H1 (cell line): ENCODE measurements at regions not wholly inside any gene's neighbourhood (a gene's known extent, or its start where the extent isn't known, plus 50 kb on each side); places are given as distances from the start of the nearest gene placed in this dataset.

ENCODE experiments used
- CTCF ChIA-PET: fragments of 300-600 bp; sonication (Branson Sonifier 250); formaldehyde crosslinking; loops from one replicate; lab custom pipeline; 2021; ENCODE audit not compliant: partially characterized antibody; lab: Charles Lee
- POLR2A ChIA-PET: fragments of 300-600 bp; sonication (Branson Sonifier 250); formaldehyde crosslinking; loops from one replicate; lab custom pipeline; 2021; ENCODE audit warnings: inconsistent platforms; ENCODE audit not compliant: partially characterized antibody; lab: Charles Lee
- DNase-seq, 2 experiments: peaks; one replicate each; pipeline versions ENCODE4 v3.0.0 to v3.0.0-alpha.2; 2010 to 2022; ENCODE audit warnings: low spot score in 2 of 2, low read depth in 1 of 2, mixed read lengths in 1 of 2
- FAIRE-seq: peaks from 2 replicates; lab custom pipeline; 2011; peaks lifted over from hg19 to GRCh38; lab: Jason Lieb, UNC
- H2AFZ ChIP-seq: 2 replicates; pipeline ENCODE4 v1.8.1; 2012; ENCODE audit warnings: low read length, inconsistent platforms
- H2AK5ac ChIP-seq: 2 replicates; pipeline ENCODE4 v1.6.1; 2013; ENCODE audit warnings: low read depth, low read length
- H2BK120ac ChIP-seq: replicated peaks from 2 replicates; pipeline ENCODE3; 2013; ENCODE audit warnings: low read depth, low read length, inconsistent platforms
- H2BK12ac ChIP-seq: 2 replicates; pipeline ENCODE4 v1.6.1; 2013; ENCODE audit warnings: low read depth, low read length
- H2BK15ac ChIP-seq: 2 replicates; pipeline ENCODE4 v1.6.1; 2013; ENCODE audit warnings: low read length
- H2BK20ac ChIP-seq: 2 replicates; pipeline ENCODE4 v1.6.1; 2013; ENCODE audit warnings: low read length
- H2BK5ac ChIP-seq: 2 replicates; pipeline ENCODE4 v1.6.1; 2013; ENCODE audit warnings: low read depth, low read length
- H3K14ac ChIP-seq: 2 replicates; pipeline ENCODE4 v1.6.1; 2013; ENCODE audit warnings: inconsistent platforms; ENCODE audit not compliant: insufficient read length
- H3K18ac ChIP-seq: 2 replicates; pipeline ENCODE4 v1.6.1; 2013; ENCODE audit warnings: low read length; ENCODE audit errors: extremely low read depth
- H3K23ac ChIP-seq: 2 replicates; pipeline ENCODE4 v1.6.1; 2013; ENCODE audit warnings: inconsistent platforms; ENCODE audit not compliant: insufficient read length
- H3K23me2 ChIP-seq: 2 replicates; pipeline ENCODE4 v1.6.1; 2013; ENCODE audit warnings: low read depth, low read length
- H3K27ac ChIP-seq: 2 replicates; pipeline ENCODE4 v1.6.1; 2011; ENCODE audit warnings: low read depth, low read length, inconsistent platforms
- H3K27me3 ChIP-seq, 4 experiments: replicated peaks in 1 of 4; 1 replicate in 1 of 4; 2 replicates in 3 of 4; pipeline versions ENCODE4 v1.6.1 to v1.8.1; 2011 to 2013; ENCODE audit warnings: low read length in 3 of 4, mild to moderate bottlenecking in 3 of 4, inconsistent platforms in 2 of 4, mixed read lengths in 2 of 4, moderate library complexity in 1 of 4; ENCODE audit not compliant: control insufficient read depth in 3 of 4, insufficient read depth in 3 of 4; ENCODE audit errors: extremely low read depth in 1 of 4
- H3K36me3 ChIP-seq, 4 experiments: 2 replicates each; pipeline versions ENCODE4 v1.6.1 to v1.8.1; 2011 to 2013; ENCODE audit warnings: mild to moderate bottlenecking in 4 of 4, low read length in 3 of 4, moderate library complexity in 2 of 4, control low read depth in 1 of 4, inconsistent platforms in 1 of 4; ENCODE audit not compliant: insufficient read depth in 4 of 4, control insufficient read depth in 2 of 4
- H3K4ac ChIP-seq: replicated peaks from 2 replicates; pipeline ENCODE3; 2013; ENCODE audit warnings: low read length, low read depth, mixed read lengths, inconsistent platforms; ENCODE audit not compliant: insufficient read length
- H3K4me1 ChIP-seq, 4 experiments: replicated peaks in 1 of 4; 1 replicate in 1 of 4; 2 replicates in 3 of 4; pipeline versions ENCODE4 v1.6.1 to v1.8.1; 2011 to 2013; ENCODE audit warnings: low read length in 3 of 4, inconsistent platforms in 2 of 4, mixed read lengths in 1 of 4; ENCODE audit not compliant: insufficient read depth in 4 of 4, control insufficient read depth in 3 of 4
- H3K4me2 ChIP-seq, 2 experiments: 2 replicates each; pipeline versions ENCODE4 v1.6.1 to v1.8.1; 2011 to 2013; ENCODE audit warnings: low read depth in 2 of 2, low read length in 2 of 2, control low read depth in 1 of 2, inconsistent platforms in 1 of 2, mild to moderate bottlenecking in 1 of 2; ENCODE audit not compliant: insufficient read depth in 1 of 2
- H3K4me3 ChIP-seq, 4 experiments: fragments of 200-600, 300-600 bp in 1 of 4; sonication (generic), shearing (Covaris generic), sonication (Bioruptor Twin) in 1 of 4; 2 replicates each; pipeline versions ENCODE4 v1.5.1 to v1.8.1; 2011 to 2016; ENCODE audit warnings: low read length in 4 of 4, low read depth in 3 of 4, control low read depth in 2 of 4, inconsistent platforms in 2 of 4, mild to moderate bottlenecking in 2 of 4, mixed read lengths in 1 of 4, moderate library complexity in 1 of 4; ENCODE audit not compliant: insufficient read depth in 2 of 4; ENCODE audit errors: extremely low read depth in 1 of 4
- H3K56ac ChIP-seq: replicated peaks from 2 replicates; pipeline ENCODE3; 2013; ENCODE audit warnings: low read depth, mild to moderate bottlenecking, mixed read lengths, low read length, inconsistent platforms; ENCODE audit not compliant: insufficient read length
- H3K79me1 ChIP-seq: 2 replicates; pipeline ENCODE4 v1.6.1; 2013; ENCODE audit warnings: low read depth, low read length, control low read depth
- H3K79me2 ChIP-seq, 2 experiments: 2 replicates each; pipeline versions ENCODE4 v1.6.1 to v1.8.1; 2012 to 2013; ENCODE audit warnings: low read length in 2 of 2, mild to moderate bottlenecking in 2 of 2, inconsistent platforms in 1 of 2; ENCODE audit not compliant: insufficient read depth in 2 of 2, control insufficient read depth in 1 of 2
- H3K9ac ChIP-seq, 4 experiments: replicated peaks in 1 of 4; 1 replicate in 1 of 4; 2 replicates in 3 of 4; pipeline versions ENCODE4 v1.6.1 to v1.8.1; 2011 to 2013; ENCODE audit warnings: low read depth in 3 of 4, low read length in 3 of 4, control low read depth in 2 of 4, mild to moderate bottlenecking in 2 of 4, moderate library complexity in 2 of 4, inconsistent platforms in 1 of 4; ENCODE audit errors: extremely low read depth in 1 of 4
- H3K9me3 ChIP-seq, 2 experiments: 2 replicates each; pipeline versions ENCODE4 v1.6.1 to v1.8.1; 2012 to 2013; ENCODE audit warnings: mild to moderate bottlenecking in 2 of 2, moderate library complexity in 2 of 2, control low read depth in 1 of 2, inconsistent platforms in 1 of 2, low read depth in 1 of 2, low read length in 1 of 2, mixed read lengths in 1 of 2; ENCODE audit not compliant: insufficient read depth in 2 of 2
- H4K20me1 ChIP-seq, 2 experiments: replicated peaks in 1 of 2; 2 replicates each; pipeline versions ENCODE3 to v1.8.1; 2011 to 2013; ENCODE audit warnings: inconsistent platforms in 2 of 2, low read length in 2 of 2, mild to moderate bottlenecking in 1 of 2; ENCODE audit not compliant: insufficient read depth in 2 of 2, control insufficient read depth in 1 of 2
- H4K5ac ChIP-seq: 2 replicates; pipeline ENCODE4 v1.6.1; 2013; ENCODE audit warnings: low read length, low read depth, mixed read lengths, inconsistent platforms; ENCODE audit not compliant: insufficient read length
- H4K8ac ChIP-seq: 2 replicates; pipeline ENCODE4 v1.8.0; 2013; ENCODE audit warnings: mild to moderate bottlenecking, moderate library complexity, low read length, inconsistent platforms; ENCODE audit not compliant: insufficient read depth; ENCODE audit errors: extremely low read depth
- H4K91ac ChIP-seq: replicated peaks from 2 replicates; pipeline ENCODE3; 2013; ENCODE audit warnings: low read length, mixed read lengths, inconsistent platforms; ENCODE audit not compliant: insufficient read length
- CREB1 ChIP-seq: IDR thresholded peaks from 2 replicates; pipeline ENCODE4 v1.6.1; 2012; ENCODE audit warnings: inconsistent platforms
- SIN3A ChIP-seq, 2 experiments: IDR thresholded peaks in 1 of 2; conservative IDR thresholded peaks in 1 of 2; 2 replicates each; pipeline ENCODE4 v1.6.1; 2011 to 2012; ENCODE audit warnings: low read length in 2 of 2, improper control_type of control experiment in 1 of 2, low read depth in 1 of 2, mild to moderate bottlenecking in 1 of 2
- SUZ12 ChIP-seq: fragments of 200-600 bp; sonication (generic); IDR thresholded peaks from 2 replicates; pipeline ENCODE4 v1.6.1; 2012; ENCODE audit warnings: mild to moderate bottlenecking, inconsistent platforms, low read length, moderate library complexity, mixed read lengths
- WGBS, 2 experiments: shearing (Covaris generic) in 1 of 2; methylation state at CpG; one replicate each; pipeline versions ENCODE4 v1.1.6 to v1.1.7; 2013 to 2015; ENCODE audit warnings: low lambda C conversion rate in 2 of 2, mixed read lengths in 2 of 2, inconsistent platforms in 1 of 2, low coverage in 1 of 2, missing lambda C conversion rate in 1 of 2; ENCODE audit not compliant: insufficient replicate concordance in 2 of 2, insufficient coverage in 1 of 2, insufficient read length in 1 of 2; ENCODE audit errors: extremely low coverage in 1 of 2, missing lambda C conversion rate in 1 of 2; 5-methylcytosine and 5-hydroxymethylcytosine counted together

- no peak overlapping the region for H2BK15ac ChIP-seq
- H2BK12ac ChIP-seq = peak overlapping the region; percentile 13; the same call in 1 of the 2 replicates
- no peak overlapping the region for H2AFZ ChIP-seq
- no peak overlapping the region for H3K4ac ChIP-seq
- H3K23ac ChIP-seq = no peak overlapping the region
- no peak overlapping the region for H3K27ac ChIP-seq
- peak overlapping the region; percentile 5 to 70 (median 31); a peak in 6 of 8 replicates for H3K4me3 ChIP-seq
- peak overlapping the region; percentile 64 to 81 for H3K4me2 ChIP-seq
- H3K14ac ChIP-seq = no peak overlapping the region
- H2BK120ac ChIP-seq = no peak overlapping the region
- no peaks in the 10 kb centered on the region for H3K79me1 ChIP-seq
- H4K5ac ChIP-seq = no peak overlapping the region
- peaks cover 20% of the 10 kb centered on the region; the same call in 1 of the 2 replicates for H3K23me2 ChIP-seq
- FAIRE-seq (no peak), DNase-seq (peak in 1 of 2 experiments; percentile 47)
- no peak overlapping the region for H4K8ac ChIP-seq
- peaks cover 0 to 9% of the 10 kb centered on the region in 2 experiments; a peak in 1 of 4 replicates for H3K79me2 ChIP-seq
- H2BK20ac ChIP-seq = no peak overlapping the region; the same call in 1 of the 2 replicates
- POLR2A ChIA-PET = interaction anchor here (0.9 to 20.0 kb wide), 7 partner anchors 22 to 151 kb away, joined by 3 to 509 read pairs (median 4); partner anchors contain the start of gene BCOR
- no peak overlapping the region for H3K56ac ChIP-seq
- H3K4me1 ChIP-seq = peaks cover 8 to 33% (median 23%) of the 10 kb centered on the region in 4 experiments
- TF ChIP-seq CREB1 (no peak), SUZ12 (peak; percentile 13; the same call in 1 of the 2 replicates), SIN3A (conservative IDR thresholded peaks at IDR 0.05 in 1 of 2, IDR thresholded peaks at IDR 0.05 in 1 of 2; ENCODE audit: low read depth in 1 of 2, low read length in 2 of 2) (no peak)
- H2AK5ac ChIP-seq = no peak overlapping the region
- no peaks in the 10 kb centered on the region for H3K36me3 ChIP-seq
- H3K27me3 ChIP-seq = peaks cover 8 to 56% (median 45%) of the 10 kb centered on the region in 4 experiments
- H4K91ac ChIP-seq = no peak overlapping the region
- H2BK5ac ChIP-seq = no peak overlapping the region
- 5% methylated on average over 15 of the region's 24 CpGs; no CpG with 5 or more reads in 1 of the 2 experiments for WGBS, 2 experiments
- peak overlapping the region; percentile 60 for H3K18ac ChIP-seq
- CTCF ChIA-PET = interaction anchor here (0.6 to 1.1 kb wide), 3 partner anchors 40 to 344 kb away, joined by 3 read pairs; no protein-coding TSS in a partner anchor
- H3K9ac ChIP-seq = no peak overlapping the region
- peaks cover 0 to 5% of the 10 kb centered on the region in 2 experiments for H4K20me1 ChIP-seq
- no peaks in the 10 kb centered on the region for H3K9me3 ChIP-seq
Observed at GRCh38 chrX:40148385-40149285, 50.9 kb upstream of the BCOR start.
